ENCODE measurements at regions not wholly inside any gene's neighbourhood (a gene's known extent, or its start where the extent isn't known, plus 50 kb on each side); places are given as distances from the start of the nearest gene placed in this dataset.

DNA sequence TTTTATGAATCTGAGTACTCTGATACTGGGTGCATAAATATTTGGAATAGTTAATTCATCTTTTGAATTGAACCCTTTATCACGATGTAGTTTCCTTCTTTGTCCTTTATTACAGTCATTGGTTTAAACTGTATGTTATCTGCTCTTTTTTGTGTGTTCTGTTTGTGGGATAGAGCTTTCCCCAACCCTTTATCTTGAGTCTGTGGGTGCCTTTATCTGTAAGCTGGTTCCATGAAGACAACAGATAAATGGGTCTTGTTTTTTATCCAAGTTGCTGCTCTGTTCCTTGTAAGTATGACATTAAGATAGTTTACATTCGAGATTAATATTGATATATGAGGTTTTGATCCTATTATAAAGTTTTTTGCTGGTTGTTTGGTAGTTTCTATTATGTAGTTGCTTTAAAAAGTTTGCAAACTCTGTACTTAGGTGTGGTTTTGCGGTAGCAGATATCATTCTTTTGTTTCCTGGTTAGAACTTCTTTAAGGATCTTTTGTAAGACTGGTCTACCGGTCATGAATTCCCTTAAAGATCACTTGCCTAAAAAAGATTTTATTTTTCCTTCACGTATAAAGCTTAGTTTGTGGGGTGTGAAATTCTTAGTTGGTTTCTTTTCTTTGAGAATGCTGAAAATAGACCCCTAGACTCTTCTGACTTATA lies 1451.3 kb upstream of the SLC39A10 start:
- Histone ChIP-seq H3K79me2 (ENCODE audit: insufficient read depth, low read length) (no peaks in the 10 kb centered on the region), H3K4me3 (replicated peaks in 1 of 3; ENCODE audit: low read depth in 2 of 3, low read length in 3 of 3) (no peak overlapping the region), H2AFZ (ENCODE audit: insufficient read depth, low read depth, low read length, poor library complexity, severe bottlenecking) (no peak overlapping the region), H3K4me1 (ENCODE audit: control insufficient read depth in 1 of 2, insufficient read depth in 2 of 2, low read length in 2 of 2) (no peaks in the 10 kb centered on the region), H3K27me3 (ENCODE audit: control insufficient read depth in 2 of 2, insufficient read depth in 2 of 2, low read length in 2 of 2) (no peaks in the 10 kb centered on the region), H3K9me3 (replicated peaks in 1 of 2; ENCODE audit: control insufficient read depth in 1 of 2, insufficient read depth in 1 of 2, low read length in 2 of 2) (peaks cover 9 to 18% of the 10 kb centered on the region in 2 donors), H3K9ac (ENCODE audit: insufficient read depth, low read length, poor library complexity, severe bottlenecking) (no peak overlapping the region), H4K20me1 (ENCODE audit: insufficient read depth, low read length) (no peaks in the 10 kb centered on the region), H3K4me2 (replicated peaks; ENCODE audit: extremely low read depth, low read length, poor library complexity, severe bottlenecking) (no peak overlapping the region), H3K36me3 (replicated peaks in 1 of 2; ENCODE audit: control insufficient read depth in 1 of 2, insufficient read depth in 2 of 2, low read length in 2 of 2) (no peaks in the 10 kb centered on the region), H3K27ac (ENCODE audit: low read depth in 1 of 2, low read length in 2 of 2) (no peak overlapping the region)
- DNase-seq = no peak
- no CpG with 5 or more reads among the region's 5 CpGs for WGBS (ENCODE audit: insufficient coverage)
- no peaks in the 10 kb centered on the region for H3K36me3 Mint-ChIP-seq
- no peaks in the 10 kb centered on the region for H3K4me1 Mint-ChIP-seq
- H3K4me3 Mint-ChIP-seq = no peak overlapping the region
- peaks cover 3 to 11% (median 6%) of the 10 kb centered on the region in 7 donors for H3K9me3 Mint-ChIP-seq
- no peak overlapping the region for H3K27ac Mint-ChIP-seq
- TF ChIP-seq, protein P1, sequence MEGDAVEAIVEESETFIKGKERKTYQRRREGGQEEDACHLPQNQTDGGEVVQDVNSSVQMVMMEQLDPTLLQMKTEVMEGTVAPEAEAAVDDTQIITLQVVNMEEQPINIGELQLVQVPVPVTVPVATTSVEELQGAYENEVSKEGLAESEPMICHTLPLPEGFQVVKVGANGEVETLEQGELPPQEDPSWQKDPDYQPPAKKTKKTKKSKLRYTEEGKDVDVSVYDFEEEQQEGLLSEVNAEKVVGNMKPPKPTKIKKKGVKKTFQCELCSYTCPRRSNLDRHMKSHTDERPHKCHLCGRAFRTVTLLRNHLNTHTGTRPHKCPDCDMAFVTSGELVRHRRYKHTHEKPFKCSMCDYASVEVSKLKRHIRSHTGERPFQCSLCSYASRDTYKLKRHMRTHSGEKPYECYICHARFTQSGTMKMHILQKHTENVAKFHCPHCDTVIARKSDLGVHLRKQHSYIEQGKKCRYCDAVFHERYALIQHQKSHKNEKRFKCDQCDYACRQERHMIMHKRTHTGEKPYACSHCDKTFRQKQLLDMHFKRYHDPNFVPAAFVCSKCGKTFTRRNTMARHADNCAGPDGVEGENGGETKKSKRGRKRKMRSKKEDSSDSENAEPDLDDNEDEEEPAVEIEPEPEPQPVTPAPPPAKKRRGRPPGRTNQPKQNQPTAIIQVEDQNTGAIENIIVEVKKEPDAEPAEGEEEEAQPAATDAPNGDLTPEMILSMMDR (IDR thresholded peaks at IDR 0.05) = no peak
- intact Hi-C loops (cut with micrococcal nuclease) = no loop called here
- peaks cover 0 to 1% (median 0%) of the 10 kb centered on the region in 3 donors for H3K27me3 Mint-ChIP-seq (ENCODE audit: low read depth in 3 of 3)

DNA sequence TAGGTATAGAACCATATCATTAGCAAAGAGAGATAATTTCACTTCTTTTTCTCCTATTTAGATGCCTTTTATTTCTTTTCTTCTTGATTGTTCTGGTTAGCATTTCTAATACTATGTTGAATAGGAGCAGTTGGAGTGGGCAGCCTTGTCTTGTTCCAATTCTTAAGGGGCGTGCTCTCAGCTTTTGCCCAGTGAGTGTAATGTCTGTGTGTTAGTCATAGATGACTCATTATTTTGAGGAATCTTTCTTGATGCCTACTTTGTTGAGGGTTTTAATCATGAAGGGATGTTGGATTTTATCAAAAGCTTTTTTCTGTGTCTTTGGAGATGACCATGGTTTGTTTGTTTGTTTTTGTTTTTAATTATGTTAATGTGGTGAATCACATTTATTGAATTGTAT lies 1453.1 kb upstream of the SLC39A10 start:
- Histone ChIP-seq H3K27ac (ENCODE audit: low read depth in 1 of 2, low read length in 2 of 2) (no peak overlapping the region), H3K27me3 (ENCODE audit: control insufficient read depth in 2 of 2, insufficient read depth in 2 of 2, low read length in 2 of 2) (no peaks in the 10 kb centered on the region), H3K9me3 (replicated peaks in 1 of 2; ENCODE audit: control insufficient read depth in 1 of 2, insufficient read depth in 1 of 2, low read length in 2 of 2) (peaks cover 9 to 18% of the 10 kb centered on the region in 2 donors), H3K4me2 (replicated peaks; ENCODE audit: extremely low read depth, low read length, poor library complexity, severe bottlenecking) (no peak overlapping the region), H4K20me1 (ENCODE audit: insufficient read depth, low read length) (no peaks in the 10 kb centered on the region), H3K79me2 (ENCODE audit: insufficient read depth, low read length) (no peaks in the 10 kb centered on the region), H2AFZ (ENCODE audit: insufficient read depth, low read depth, low read length, poor library complexity, severe bottlenecking) (no peak overlapping the region), H3K36me3 (replicated peaks in 1 of 2; ENCODE audit: control insufficient read depth in 1 of 2, insufficient read depth in 2 of 2, low read length in 2 of 2) (no peaks in the 10 kb centered on the region), H3K4me1 (ENCODE audit: control insufficient read depth in 1 of 2, insufficient read depth in 2 of 2, low read length in 2 of 2) (no peaks in the 10 kb centered on the region), H3K9ac (ENCODE audit: insufficient read depth, low read length, poor library complexity, severe bottlenecking) (no peak overlapping the region), H3K4me3 (replicated peaks in 1 of 3; ENCODE audit: low read depth in 2 of 3, low read length in 3 of 3) (no peak overlapping the region)
- TF ChIP-seq, protein P1 (IDR thresholded peaks at IDR 0.05) = no peak
- intact Hi-C loops (cut with micrococcal nuclease) = no loop called here
- Mint-ChIP-seq H3K27ac (no peak overlapping the region), H3K36me3 (no peaks in the 10 kb centered on the region), H3K4me3 (no peak overlapping the region), H3K9me3 (peaks cover 3 to 11% (median 8%) of the 10 kb centered on the region in 7 donors), H3K4me1 (no peaks in the 10 kb centered on the region), H3K27me3 (ENCODE audit: low read depth in 3 of 3) (peaks cover 0 to 1% (median 0%) of the 10 kb centered on the region in 3 donors)
- DNase-seq = no peak
- 100% methylated on average over 1 of the region's 1 CpG for WGBS (ENCODE audit: insufficient coverage)

Data from CD14-positive monocyte (primary cell).